KG1 (cell line): ENCODE measurements at regions not wholly inside any gene's neighbourhood (a gene's known extent, or its start where the extent isn't known, plus 50 kb on each side); places are given as distances from the start of the nearest gene placed in this dataset.

ENCODE experiments used
- DNase-seq: peaks from one replicate; lab custom pipeline; 2025; lab: John Stamatoyannopoulos, UW

DNA sequence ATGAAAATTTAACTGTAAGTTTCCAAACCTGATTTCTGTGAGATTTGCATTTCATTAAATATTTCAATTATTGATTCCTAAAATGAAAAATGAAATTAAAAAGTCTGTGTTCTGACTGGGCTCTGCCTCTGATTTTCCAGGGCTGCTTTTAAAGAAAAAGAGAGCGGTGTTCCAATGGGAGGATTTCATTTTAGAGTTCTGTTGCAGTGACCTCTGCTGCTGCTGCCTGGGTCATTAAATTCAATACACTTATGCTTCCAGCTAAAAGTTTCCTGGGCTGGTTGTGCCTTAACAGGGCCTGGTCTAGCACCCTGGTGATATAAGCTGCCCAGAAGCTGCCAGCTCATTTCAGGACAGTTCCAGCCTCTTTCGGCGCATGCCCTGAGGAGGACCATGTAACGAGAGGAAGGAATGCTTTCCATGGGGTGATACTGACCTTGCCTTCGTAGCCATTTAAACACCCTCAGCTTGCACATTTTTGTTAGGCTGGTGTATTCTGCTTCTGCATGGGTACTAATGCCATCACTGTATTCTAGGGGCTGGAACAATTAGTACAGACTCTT, 93.3 kb downstream of the TMEM174 start:
- no peak for DNase-seq

DNA sequence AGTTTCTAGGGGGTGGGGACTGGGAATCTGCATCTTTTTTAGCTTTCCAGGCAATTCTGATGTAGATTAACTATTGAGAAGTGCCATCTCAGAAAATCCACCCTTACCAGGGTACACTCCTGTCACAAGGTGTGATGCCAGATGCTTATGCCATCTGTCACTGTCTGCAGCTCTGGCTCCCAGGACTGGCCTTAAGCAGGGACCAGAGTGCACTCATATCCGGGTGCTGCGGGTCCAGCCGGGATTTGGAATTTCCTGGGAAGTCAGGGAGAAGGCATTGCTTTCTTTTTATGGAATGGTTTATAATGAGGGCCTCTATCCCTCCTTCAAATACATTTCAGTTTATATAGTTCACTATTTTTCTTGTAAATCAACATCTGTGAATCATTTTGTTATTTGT, 92.6 kb downstream of the TMEM174 start:
- no peak for DNase-seq

DNA sequence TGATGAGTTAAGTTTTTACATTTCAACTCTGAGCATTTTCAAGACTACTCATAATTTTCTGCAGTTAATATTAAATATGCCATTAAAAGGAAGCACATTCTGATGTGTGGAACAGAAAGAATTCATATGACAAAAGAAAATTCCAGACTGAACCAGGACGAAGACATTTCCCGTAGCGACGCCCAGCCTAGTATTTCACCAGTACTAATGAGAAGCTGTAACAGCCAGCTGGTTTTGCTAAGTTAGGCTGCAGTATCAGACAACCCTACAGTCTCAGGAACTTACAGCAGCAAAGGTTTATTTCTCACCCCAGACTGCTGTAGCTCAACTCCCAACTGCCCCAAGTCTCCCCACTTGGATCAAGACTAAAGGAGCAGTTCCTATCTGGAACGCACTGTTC, 91.6 kb downstream of the TMEM174 start:
- no peak for DNase-seq

DNA sequence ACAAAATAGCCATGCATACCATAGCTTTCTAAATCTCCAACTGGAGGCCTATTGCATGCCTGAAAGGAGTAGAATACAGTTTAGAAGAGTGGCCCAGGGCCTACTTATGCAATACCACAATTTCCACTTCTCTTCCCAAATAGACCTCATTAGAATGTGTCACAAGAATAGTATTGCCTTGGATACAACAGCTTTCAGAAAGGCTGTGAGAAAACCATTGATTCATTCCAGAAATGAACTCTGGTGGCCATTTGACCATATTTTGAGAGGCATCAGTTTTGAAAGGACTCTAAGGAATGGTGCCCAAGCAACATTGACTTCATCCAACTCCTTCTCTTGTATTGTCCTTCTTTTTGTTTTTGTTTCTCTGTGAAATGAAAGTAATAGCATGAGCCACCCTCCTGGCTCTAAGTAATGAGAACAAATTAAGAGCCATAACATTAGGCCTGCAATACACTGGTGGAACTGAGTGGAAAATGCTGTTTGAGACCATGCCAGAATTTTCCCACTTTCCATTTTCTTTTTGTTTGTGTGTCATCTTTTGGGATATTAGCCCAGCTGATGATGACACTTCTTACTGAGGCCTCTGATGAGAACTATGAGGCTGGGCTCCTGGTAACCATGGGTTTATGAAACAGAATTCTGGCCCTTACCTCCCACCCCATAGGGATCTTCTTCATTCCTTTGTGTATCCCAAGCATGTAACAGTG, 90.2 kb downstream of the TMEM174 start:
- DNase-seq: no peak

DNA sequence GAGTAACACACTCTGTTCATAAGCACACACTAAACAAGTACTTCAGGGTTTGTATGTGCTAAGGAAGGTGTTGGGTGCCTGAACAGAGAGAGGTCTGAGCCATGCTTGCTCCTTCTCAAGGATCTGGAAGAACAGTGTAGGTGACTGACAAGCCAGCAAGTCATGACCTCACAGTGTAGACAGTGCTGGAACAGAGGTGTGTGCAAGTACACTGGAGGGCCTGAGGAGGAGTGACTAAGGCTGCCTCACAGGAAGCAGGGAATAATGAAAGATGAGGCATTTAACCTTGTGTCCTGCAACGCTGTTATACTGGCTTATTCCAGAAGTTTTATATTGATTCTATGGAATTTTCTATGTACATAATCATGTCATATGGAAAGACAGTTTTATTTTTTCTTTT, 83.9 kb downstream of the TMEM174 start:
- no peak for DNase-seq

DNA sequence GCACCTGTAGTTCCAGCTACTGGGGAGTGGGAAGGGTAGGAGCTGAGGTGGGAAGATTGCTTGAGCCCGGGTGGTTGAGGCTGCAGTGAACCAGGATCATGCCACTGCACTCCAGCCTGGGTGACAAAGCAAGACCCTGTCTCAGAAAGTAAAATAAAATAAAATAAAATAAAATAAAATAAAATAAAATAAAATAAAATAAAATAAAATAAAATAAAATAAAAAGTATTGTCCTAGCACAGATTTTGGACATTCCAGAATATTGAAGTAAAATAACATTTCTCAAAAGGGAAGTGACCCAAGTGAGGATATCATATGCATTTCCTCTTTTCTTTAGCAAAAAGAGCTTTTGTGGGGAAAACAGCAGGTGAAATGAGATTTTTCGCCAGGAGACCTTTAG, 83.5 kb downstream of the TMEM174 start:
- no peak for DNase-seq

DNA sequence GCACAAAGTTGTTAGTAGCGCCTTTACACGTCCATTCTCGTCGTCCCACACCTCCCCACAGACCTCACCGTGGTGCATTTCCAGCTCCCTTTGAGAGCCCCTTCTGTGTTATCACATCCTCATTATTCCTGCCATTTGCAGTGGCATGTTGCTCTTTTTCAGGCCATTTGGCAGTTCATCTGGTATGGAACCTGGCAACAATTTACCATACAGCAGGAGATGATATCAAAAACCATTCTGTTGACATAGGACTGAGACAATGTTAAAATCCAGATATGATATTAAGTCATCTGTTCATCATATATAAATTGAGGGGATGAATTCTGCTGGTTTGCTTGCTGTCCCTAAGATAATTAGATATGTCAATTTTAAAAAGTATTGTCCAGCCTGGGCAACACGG, 83.0 kb downstream of the TMEM174 start:
- DNase-seq: no peak

DNA sequence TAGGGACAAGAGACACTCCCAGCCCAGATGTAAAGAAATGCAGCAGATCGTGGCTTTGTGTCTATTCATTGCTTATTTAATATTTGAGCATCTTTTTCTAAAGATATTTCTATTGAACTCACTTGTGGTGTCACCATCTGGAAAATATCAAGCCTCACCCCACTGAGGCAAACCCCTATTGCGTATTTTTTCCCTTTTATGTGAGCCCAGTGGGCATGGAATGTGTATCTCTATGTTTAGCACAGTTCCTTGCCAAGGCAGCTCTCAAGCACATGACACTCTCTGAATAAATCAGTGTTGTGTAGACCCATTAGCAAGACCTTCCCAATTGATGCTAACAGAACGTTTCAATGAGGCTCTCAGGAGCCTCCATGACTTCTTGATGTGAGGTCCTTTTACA, 81.6 kb downstream of the TMEM174 start:
- no peak for DNase-seq

DNA sequence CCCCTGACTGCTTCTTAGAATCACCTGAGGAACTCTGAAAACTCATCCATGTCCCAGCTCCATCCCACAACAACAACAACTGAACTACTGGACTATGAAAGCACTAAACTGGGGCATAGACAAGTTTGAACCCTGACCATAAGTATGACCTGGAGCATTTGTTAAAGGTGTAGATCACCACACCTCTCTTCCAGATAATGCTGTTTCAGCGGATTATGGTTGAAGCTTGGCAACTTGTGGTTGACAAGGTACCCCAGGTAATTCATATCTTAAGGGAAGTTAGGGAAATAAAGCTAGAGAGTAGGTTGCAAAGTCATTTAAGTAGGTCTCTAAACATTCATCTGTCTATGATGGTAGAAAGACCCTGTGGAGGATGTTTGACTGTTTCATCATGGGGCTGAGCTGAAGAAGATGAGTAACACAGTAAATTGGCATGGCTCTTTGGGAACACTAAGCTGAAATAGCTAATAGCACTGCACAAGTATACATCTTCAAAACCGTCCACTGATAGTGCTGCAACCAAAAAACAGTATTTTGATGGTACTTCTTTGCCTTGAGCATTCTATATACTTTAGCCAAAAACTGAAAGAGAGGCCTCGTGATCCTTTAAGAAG, 80.2 kb downstream of the TMEM174 start:
- no peak for DNase-seq

DNA sequence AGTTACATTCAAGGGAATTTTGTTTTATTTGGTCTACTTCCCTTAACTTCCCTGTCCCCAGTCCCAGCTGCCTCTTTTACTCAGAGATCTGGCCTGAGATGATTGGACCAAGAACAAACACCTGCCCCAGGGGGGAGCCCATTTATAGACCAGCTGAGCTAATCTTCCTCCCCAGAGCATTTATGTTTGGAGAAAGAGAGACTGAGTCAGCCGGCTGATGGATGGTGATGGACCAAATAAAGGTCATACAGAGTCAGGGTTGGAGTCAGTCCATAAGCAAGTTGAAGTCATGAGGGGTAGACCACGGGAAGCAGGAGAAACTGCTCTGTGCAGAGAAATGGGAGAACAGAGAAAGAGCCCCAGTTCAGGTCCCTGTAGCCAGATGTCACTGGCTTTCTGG, 77.7 kb downstream of the TMEM174 start:
- DNase-seq: no peak

DNA sequence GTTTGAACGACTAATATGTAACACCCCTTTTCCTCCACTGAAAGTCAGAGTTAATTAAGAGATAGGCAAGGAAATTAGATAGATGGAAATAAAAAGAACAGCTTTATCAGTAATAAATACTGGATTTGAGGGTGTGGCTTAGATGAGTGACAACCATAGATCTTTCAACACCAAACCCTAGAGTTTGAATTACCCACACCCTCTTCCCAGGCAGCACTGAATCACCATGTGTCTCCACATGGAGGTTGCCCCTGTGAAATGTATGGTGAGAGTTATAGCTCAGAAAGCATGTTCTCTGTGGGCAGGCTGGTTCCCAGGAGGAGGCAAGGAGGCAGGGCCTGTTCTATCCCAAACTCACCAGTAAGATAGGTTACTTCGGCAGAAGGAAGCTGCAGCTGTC, 69.7 kb downstream of the TMEM174 start:
- no peak for DNase-seq

DNA sequence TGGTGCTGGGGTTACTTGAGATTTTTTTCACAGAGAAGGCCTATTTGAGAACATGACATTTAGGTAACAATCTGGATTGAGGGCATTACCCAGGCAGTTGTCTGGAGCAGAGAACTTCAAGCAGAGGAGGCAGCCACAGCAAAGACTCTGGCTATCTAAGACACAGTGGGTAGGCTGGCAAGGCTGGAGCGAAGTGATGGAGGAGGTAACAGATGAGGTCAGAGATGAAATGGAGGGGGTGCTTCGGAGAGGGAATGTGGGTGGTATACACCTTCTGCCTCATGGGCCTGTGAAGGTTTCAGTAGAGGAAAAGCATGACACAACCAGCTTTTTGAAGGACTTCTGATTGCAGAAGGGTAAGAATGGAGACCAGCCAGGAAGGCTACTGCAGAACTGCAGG, 65.9 kb downstream of the TMEM174 start:
- DNase-seq: no peak

DNA sequence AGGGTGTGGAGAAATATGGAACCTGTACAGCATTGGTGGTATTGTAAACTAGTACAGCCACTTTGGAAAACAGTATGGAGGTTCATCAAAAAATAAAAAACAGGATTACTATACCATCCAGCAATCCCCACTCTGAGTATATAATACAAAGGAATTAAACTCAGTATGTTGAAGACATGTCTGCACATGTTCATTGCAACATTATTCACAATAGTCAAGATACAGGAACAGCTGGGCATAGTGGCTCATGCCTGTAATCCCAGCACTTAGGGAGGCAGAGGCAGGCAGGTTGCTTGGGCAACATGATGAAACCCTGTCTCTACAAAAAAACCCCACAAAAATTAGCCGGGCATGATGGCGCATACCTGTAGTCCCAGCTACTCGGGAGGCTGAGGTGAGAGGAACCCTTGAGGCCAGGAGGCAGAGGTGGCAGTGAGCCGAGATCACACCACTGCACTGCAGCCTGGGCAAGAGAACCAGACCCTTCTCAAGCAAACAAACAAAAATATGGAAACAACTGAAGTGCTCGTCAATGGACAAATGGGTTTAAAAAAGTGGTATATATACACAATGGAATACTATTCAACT, 63.6 kb downstream of the TMEM174 start:
- DNase-seq: no peak

DNA sequence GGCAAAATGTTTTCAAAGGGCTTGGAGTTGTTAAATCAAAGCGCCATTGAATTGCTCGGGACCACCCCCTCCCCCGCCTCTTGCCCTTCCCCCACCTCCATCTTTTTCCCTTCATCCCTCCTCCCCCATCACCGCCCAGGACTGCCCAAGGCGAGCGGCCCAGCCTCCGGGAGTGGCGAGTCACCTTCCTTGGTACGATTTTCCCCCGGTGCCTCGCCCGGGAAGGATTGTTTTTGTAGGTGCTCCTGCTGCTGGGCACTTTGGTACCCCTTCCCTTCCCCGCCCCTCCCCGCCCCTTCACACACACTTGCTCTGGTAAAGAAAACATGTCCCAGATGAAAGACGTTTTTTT, 61.2 kb downstream of the TMEM174 start:
- DNase-seq: no peak

DNA sequence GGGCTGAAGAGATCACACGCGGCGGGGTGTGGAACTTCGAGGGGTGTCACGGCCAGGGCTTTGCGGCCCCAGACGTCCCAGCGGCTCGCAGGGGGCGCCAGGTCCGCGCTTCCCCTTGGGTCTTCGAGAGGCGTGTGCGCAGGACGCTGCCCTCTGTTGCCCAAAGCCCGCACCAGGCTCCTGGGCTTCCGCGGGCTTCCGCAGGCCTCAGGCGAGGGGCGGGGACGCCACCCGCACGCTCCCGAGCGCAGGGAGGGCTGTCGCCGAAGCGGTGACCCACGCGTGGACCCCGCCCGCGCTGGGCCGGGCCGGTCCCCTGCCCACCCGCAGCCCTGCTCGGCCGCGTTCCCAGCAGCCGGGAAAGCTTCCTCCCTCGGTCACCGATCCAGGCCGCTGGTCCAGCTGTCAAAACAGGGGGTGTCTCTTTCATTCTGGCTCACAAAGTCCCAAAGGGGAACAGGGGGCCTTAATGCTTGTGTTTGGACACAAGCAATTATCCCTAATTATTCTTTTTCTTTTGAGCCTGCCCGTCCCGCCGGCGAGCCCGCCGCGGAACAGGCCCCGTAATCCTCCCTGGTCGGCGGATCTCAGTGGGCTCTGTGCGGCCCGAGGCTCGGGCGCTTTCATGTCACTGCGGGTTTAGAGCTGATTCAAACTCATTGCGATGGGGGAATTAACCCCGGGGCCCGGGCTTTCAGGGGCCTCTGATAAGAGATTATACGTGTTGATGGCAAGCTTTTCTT, 60.6 kb downstream of the TMEM174 start:
- DNase-seq: no peak

DNA sequence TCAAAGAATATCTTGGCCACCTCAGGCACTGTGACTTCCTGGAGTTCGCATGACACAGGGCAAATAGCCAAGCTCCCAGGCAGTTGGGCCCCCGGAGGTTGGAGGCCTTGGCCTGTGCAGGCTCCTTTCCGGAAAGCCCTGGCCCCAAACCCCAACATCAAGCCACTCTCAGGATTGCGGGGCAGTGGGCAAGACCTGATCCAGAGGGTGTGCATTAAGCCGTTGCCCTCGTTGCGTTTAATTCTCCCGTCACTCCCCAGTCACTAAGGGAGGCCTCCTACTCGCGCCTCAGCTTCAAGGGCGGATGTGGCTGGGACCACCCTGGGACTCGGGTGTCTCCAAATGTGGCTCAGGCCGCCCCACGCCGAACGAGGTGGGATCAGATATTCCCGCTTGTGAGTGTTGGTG, 60.1 kb downstream of the TMEM174 start:
- DNase-seq: no peak

DNA sequence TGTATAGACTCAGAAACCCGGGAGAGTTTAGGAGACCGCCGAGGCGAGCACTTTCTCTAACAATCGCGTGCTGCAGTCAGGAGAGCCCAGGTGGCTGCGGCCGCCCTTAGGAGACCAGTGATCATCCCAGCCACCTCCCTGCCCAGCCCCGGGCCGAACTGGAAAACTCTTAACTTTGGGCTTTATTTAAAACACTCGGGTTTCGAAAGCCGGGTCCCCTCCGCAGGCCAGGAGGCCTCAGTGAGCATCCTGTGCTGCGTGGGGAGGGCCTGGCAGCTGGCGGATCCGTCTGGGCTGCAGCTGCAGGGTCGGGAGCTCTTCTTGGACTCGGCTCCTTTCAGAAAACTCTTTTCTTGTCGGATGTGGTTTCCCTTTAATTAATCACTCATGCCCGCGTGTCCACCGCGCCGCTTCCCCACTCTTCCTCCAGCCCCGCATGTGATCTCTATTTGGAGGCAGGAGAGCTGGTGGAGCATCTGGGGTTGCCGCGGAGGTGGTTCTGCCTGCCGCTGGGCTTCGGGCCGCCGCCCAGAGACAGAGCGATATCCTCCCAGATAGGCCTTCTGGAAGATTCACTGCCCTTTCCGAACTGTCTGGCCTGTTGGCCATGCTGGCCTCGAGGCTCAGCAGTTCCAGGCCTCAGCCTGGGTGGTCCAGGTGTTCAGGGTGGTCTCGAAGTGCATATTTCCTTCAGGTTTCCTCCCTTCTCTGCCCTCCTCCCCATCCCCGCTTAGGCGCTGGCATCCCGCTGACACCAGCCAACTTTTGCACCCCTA, 59.5 kb downstream of the TMEM174 start:
- DNase-seq: no peak

DNA sequence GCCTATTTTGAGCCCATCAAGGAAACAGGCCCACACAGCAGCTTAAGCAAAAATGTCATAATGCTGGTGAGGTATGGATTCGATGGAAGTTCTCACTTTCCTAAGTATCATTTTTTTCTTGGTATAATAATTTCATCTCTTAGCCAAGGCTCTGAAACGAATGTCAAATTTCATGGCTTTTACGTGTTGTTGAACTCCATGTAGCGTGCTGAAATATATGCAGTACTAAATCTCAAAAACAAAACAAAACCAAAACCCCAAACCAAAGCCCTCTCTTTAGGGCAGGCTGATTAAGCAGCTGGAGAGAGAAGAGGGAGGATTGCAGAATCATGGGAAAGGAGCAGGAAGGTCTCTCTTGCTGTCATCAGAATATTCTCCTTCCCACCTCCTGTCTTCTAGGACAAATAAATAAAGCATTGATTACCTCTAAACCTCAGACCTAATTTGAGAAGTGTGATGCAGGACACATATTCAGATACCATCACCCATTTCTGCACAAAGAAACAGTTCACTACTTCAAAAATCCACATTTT, 58.3 kb downstream of the TMEM174 start:
- DNase-seq: no peak

DNA sequence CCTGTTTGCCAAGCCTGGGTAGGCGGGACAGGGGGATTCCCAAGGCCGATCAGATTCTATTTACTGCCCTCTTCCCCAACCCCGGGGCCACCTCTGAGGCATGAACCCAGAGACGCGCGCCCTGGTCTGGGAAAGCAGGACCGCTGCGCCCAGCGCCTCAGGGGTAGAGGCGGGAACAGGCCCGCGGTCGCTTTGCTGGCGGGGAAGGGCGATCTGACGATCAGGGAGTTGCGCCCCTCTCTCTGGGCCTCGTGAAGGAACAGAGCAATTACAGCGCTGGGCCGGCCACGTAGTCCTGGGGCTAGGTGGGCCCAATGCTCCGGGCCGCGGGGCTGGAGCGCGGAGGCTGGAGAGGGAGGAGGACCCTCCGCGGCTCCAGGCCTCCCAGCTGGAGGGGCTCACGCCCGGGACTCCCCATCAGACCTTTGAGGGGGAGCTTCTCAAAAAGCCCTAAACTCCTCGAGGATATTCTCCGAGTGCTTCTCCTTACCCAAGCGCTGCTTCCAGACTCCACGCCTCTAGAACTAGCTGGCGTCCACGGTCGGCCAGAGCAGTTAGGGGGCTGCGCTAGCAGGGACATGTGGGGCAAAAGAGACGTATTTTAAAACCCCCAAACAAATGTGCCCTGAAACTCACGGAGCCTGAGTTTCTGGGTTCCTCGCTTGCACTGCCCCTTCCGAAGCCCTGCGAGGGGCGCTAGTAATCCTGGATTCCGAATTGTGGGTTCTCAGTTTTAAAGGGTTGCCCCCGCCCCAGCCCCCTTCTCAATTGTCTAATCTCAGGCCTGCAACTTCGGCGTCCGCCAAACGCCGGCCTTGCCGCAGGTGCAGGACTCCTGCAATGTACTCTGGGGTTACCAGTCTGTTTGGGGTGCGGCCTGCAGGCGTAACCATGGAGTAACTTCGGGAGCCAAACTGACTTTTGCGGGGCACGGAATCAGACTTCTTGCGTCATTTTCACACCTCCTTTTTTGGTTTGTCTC, 57.6 kb downstream of the TMEM174 start:
- DNase-seq: no peak

DNA sequence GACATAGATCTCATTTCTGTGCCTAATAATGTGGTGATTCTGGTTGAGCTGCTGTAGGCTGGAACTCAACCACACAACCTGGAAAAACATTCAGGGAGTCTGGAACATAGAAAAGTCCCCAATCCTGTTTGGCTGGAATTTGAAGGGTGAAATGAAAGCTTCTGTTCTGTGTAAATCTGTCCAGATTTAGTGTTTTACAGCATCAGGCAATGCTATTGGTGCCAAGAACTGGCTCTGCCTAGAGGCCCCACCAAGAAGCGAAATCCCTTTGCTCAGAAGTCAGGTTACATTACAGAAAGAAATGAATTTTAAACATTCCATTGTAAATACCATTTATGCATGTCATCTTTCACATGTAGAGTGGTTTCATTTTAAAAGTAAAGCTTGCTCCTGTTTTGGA, 56.3 kb downstream of the TMEM174 start:
- no peak for DNase-seq

DNA sequence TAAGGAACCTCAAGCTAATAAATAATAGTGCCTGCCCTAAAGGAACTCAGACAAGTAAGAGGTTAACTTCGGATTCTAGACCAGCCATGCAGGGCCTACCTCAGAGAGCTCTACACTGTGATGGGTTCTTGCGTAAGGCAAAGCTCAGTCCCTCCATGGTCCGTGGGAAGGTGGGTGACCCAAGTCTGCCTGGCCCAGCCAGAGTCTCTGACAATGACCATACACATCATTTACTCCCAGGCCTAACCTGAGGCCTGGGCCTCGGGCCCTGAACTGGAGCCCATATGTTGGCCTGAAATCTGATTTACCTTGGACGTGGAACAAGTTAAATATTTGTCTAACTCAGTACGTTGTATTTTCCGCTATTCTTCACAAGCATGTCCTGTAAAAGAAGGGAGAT, 55.1 kb downstream of the TMEM174 start:
- no peak for DNase-seq
